ENCODE measurements at regions not wholly inside any gene's neighbourhood (a gene's known extent, or its start where the extent isn't known, plus 50 kb on each side); places are given as distances from the start of the nearest gene placed in this dataset.
"Not testable (repeated sequence)": the region's sequence is repeated elsewhere in the genome, so short reads cannot be mapped to it uniquely, and the experiment has no call there.

- TF ChIP-seq SIN3A (conservative IDR thresholded peaks at IDR 0.05 in 1 of 2, IDR thresholded peaks at IDR 0.05 in 1 of 2; ENCODE audit: low read depth in 1 of 2, low read length in 2 of 2) (no peak), RNF2 (IDR thresholded peaks at IDR 0.05; ENCODE audit: borderline replicate concordance, low read depth, low read length, missing control alignments, poor library complexity, severe bottlenecking) (no peak), GABPA (IDR thresholded peaks at IDR 0.05; ENCODE audit: borderline replicate concordance, insufficient read depth, low read length) (no peak), TCF12 (IDR thresholded peaks at IDR 0.05; ENCODE audit: low read depth, low read length) (no peak)
These were observed 296.5 kb downstream of the SIPA1L2 start (continued) for GRCh38 chr1:232333419-232333767.

GRCh38 chr1:232332710-232333418 lies 297.1 kb downstream of the SIPA1L2 start:
- not testable (repeated sequence) for H3K23ac ChIP-seq (ENCODE audit: insufficient read length); H4K8ac ChIP-seq (ENCODE audit: extremely low read depth, insufficient read depth, low read length); H3K27ac ChIP-seq (ENCODE audit: low read depth, low read length); H3K79me1 ChIP-seq (ENCODE audit: low read depth, low read length); H2BK15ac ChIP-seq (ENCODE audit: low read length); FAIRE-seq; H3K27me3 ChIP-seq (replicated peaks in 1 of 4; ENCODE audit: control insufficient read depth in 3 of 4, extremely low read depth in 1 of 4, insufficient read depth in 3 of 4, low read length in 3 of 4); H4K91ac ChIP-seq (replicated peaks; ENCODE audit: insufficient read length, low read length); H2BK12ac ChIP-seq (ENCODE audit: low read depth, low read length); H3K79me2 ChIP-seq (ENCODE audit: control insufficient read depth in 1 of 2, insufficient read depth in 2 of 2, low read length in 2 of 2); H3K4me3 ChIP-seq (ENCODE audit: extremely low read depth in 1 of 4, insufficient read depth in 2 of 4, low read depth in 3 of 4, low read length in 4 of 4); H3K18ac ChIP-seq (ENCODE audit: extremely low read depth, low read length); H3K36me3 ChIP-seq (ENCODE audit: control insufficient read depth in 2 of 4, insufficient read depth in 4 of 4, low read length in 3 of 4); H3K4me1 ChIP-seq (replicated peaks in 1 of 4; ENCODE audit: control insufficient read depth in 3 of 4, insufficient read depth in 4 of 4, low read length in 3 of 4); H3K14ac ChIP-seq (ENCODE audit: insufficient read length); H3K23me2 ChIP-seq (ENCODE audit: low read depth, low read length); H2BK5ac ChIP-seq (ENCODE audit: low read depth, low read length); H2AFZ ChIP-seq (ENCODE audit: low read length); H3K9ac ChIP-seq (replicated peaks in 1 of 4; ENCODE audit: extremely low read depth in 1 of 4, low read depth in 3 of 4, low read length in 3 of 4); H2BK20ac ChIP-seq (ENCODE audit: low read length); H3K56ac ChIP-seq (replicated peaks; ENCODE audit: insufficient read length, low read depth, low read length); H4K20me1 ChIP-seq (replicated peaks in 1 of 2; ENCODE audit: control insufficient read depth in 1 of 2, insufficient read depth in 2 of 2, low read length in 2 of 2); H4K5ac ChIP-seq (ENCODE audit: insufficient read length, low read depth, low read length); DNase-seq (ENCODE audit: low read depth in 1 of 2, low spot score in 2 of 2); H3K4ac ChIP-seq (replicated peaks; ENCODE audit: insufficient read length, low read depth, low read length); H3K4me2 ChIP-seq (ENCODE audit: insufficient read depth in 1 of 2, low read depth in 2 of 2, low read length in 2 of 2); H2AK5ac ChIP-seq (ENCODE audit: low read depth, low read length); H2BK120ac ChIP-seq (replicated peaks; ENCODE audit: low read depth, low read length)
- peaks cover 7 to 19% of the 10 kb centered on the region in 2 experiments; a peak in 3 of 4 replicates for H3K9me3 ChIP-seq (ENCODE audit: insufficient read depth in 2 of 2, low read depth in 1 of 2, low read length in 1 of 2)
- ChIA-PET CTCF (ENCODE audit: partially characterized antibody) (interaction anchor here (0.8 kb wide), 1 partner anchor 13 kb away, joined by 3 read pairs; no protein-coding TSS in a partner anchor), POLR2A (ENCODE audit: partially characterized antibody) (interaction anchor here (0.6 kb wide), 1 partner anchor 144 kb away, joined by 3 read pairs; no protein-coding TSS in a partner anchor)
- 90% methylated on average over 7 of the region's 9 CpGs; no CpG with 5 or more reads in 1 of the 2 experiments for WGBS, 2 experiments (ENCODE audit: extremely low coverage in 1 of 2, insufficient coverage in 1 of 2, insufficient read length in 1 of 2, insufficient replicate concordance in 2 of 2, low coverage in 1 of 2, low lambda C conversion rate in 2 of 2, missing lambda C conversion rate in 1 of 2)

All from H1 (cell line).